Stimulated activated CD4-positive, alpha-beta T cell treated with anti-CD3 and anti-CD28 coated beads, Interleukin-4, amount 100 ng/mL, for 1 hour (primary cell): ENCODE measurements at regions not wholly inside any gene's neighbourhood (a gene's known extent, or its start where the extent isn't known, plus 50 kb on each side); places are given as distances from the start of the nearest gene placed in this dataset.

Experiments
- DNase-seq: peaks from one replicate; pipeline ENCODE4 v3.0.0-alpha.2; 2020

- DNase-seq = no peak
These were observed 224.4 kb upstream of the HS6ST1 start for GRCh38 chr2:128543036-128543435.

GRCh38 chr2:128543646-128544045 lies 225.0 kb upstream of the HS6ST1 start:
- DNase-seq = no peak

GRCh38 chr2:128544321-128545037 lies 225.8 kb upstream of the HS6ST1 start:
- DNase-seq = no peak

GRCh38 chr2:128545085-128545484 lies 226.4 kb upstream of the HS6ST1 start:
- no peak for DNase-seq

- DNase-seq = no peak
These were observed 227.2 kb upstream of the HS6ST1 start for GRCh38 chr2:128545829-128546228.

GRCh38 chr2:128547667-128548066 lies 229.0 kb upstream of the HS6ST1 start:
- DNase-seq = no peak

GRCh38 chr2:128548461-128548891 lies 229.8 kb upstream of the HS6ST1 start:
- DNase-seq = no peak

- DNase-seq = no peak
These were observed 230.4 kb upstream of the HS6ST1 start for GRCh38 chr2:128549094-128549493.

- no peak for DNase-seq
These were observed 231.1 kb upstream of the HS6ST1 start for GRCh38 chr2:128549646-128550260.

GRCh38 chr2:128550389-128550788 lies 231.7 kb upstream of the HS6ST1 start:
- DNase-seq = no peak

GRCh38 chr2:128550801-128551416 lies 232.2 kb upstream of the HS6ST1 start:
- DNase-seq = no peak

- DNase-seq = no peak
These were observed 232.8 kb upstream of the HS6ST1 start for GRCh38 chr2:128551435-128551834.

- DNase-seq = no peak
These were observed 233.6 kb upstream of the HS6ST1 start for GRCh38 chr2:128552141-128552805.

- no peak for DNase-seq
These were observed 234.3 kb upstream of the HS6ST1 start for GRCh38 chr2:128552806-128553551.

- no peak for DNase-seq
These were observed 235.6 kb upstream of the HS6ST1 start for GRCh38 chr2:128554151-128554769.

GRCh38 chr2:128555433-128555832 lies 236.8 kb upstream of the HS6ST1 start:
- no peak for DNase-seq

- no peak for DNase-seq
These were observed 237.4 kb upstream of the HS6ST1 start for GRCh38 chr2:128556089-128556488.

GRCh38 chr2:128556633-128557032 lies 238.0 kb upstream of the HS6ST1 start:
- DNase-seq = no peak

- no peak for DNase-seq
These were observed 238.4 kb upstream of the HS6ST1 start for GRCh38 chr2:128557069-128557468.

- no peak for DNase-seq
These were observed 239.2 kb upstream of the HS6ST1 start for GRCh38 chr2:128557831-128558241.

- no peak for DNase-seq
These were observed 239.8 kb upstream of the HS6ST1 start for GRCh38 chr2:128558441-128558840.

GRCh38 chr2:128558895-128559532 lies 240.3 kb upstream of the HS6ST1 start:
- DNase-seq = no peak
